C4-2B (cell line): ENCODE measurements at regions not wholly inside any gene's neighbourhood (a gene's known extent, or its start where the extent isn't known, plus 50 kb on each side); places are given as distances from the start of the nearest gene placed in this dataset.

Experiments
- ZFX ChIP-seq: fragments of 450-650 bp; IDR thresholded peaks from 2 replicates; pipeline ENCODE4 v1.6.1; 2017
- TF ChIP-seq, protein P1 (sequence below): fragments of 450-650 bp; conservative IDR thresholded peaks from 2 replicates; pipeline ENCODE4 v1.5.1; 2017; ENCODE audit warnings: mild to moderate bottlenecking

DNA sequence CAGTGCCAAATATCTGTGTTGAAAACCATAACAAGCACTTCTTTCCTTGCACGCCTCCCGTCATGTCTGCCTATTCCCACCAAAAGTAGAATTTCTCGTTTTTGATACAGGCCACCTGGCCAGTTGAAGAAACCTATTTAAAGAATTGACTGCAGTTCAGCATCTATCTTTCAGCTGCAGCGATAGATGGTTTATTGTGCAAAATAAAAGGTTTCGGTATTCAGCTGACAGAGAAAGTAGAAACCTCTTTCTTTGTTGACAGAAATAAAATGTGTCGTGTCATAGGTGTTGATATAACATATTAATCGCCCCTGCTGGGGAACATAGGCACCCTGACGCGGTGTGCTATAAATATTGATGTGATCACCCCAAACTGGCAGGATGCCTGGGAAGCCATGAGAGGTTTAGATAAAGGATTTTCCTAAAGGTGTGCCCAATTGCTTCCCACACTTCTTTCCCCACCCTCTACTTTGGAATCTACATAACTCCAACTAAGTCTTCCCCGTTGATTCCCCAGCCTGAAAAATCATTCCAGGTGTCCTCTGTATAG is 570.4 kb downstream of the CCDC85A start:
- TF ChIP-seq, protein P1, sequence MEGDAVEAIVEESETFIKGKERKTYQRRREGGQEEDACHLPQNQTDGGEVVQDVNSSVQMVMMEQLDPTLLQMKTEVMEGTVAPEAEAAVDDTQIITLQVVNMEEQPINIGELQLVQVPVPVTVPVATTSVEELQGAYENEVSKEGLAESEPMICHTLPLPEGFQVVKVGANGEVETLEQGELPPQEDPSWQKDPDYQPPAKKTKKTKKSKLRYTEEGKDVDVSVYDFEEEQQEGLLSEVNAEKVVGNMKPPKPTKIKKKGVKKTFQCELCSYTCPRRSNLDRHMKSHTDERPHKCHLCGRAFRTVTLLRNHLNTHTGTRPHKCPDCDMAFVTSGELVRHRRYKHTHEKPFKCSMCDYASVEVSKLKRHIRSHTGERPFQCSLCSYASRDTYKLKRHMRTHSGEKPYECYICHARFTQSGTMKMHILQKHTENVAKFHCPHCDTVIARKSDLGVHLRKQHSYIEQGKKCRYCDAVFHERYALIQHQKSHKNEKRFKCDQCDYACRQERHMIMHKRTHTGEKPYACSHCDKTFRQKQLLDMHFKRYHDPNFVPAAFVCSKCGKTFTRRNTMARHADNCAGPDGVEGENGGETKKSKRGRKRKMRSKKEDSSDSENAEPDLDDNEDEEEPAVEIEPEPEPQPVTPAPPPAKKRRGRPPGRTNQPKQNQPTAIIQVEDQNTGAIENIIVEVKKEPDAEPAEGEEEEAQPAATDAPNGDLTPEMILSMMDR = no peak
- no peak for TF ChIP-seq ZFX
